Activated CD8-positive, alpha-beta memory T cell treated with anti-CD3 and anti-CD28 coated beads for 1 hour (primary cell): ENCODE measurements at regions not wholly inside any gene's neighbourhood (a gene's known extent, or its start where the extent isn't known, plus 50 kb on each side); places are given as distances from the start of the nearest gene placed in this dataset.

ENCODE experiments used
- DNase-seq, 2 donors: peaks; one replicate each; pipeline ENCODE4 v3.0.0-alpha.2; 2020; ENCODE audit warnings: low read depth in 1 of 2; ENCODE audit errors: extremely low read depth in 1 of 2

GRCh38 chr1:182196897-182197870, 135.7 kb upstream of the ZNF648 start:
- DNase-seq = no peak

GRCh38 chr1:182195733-182196132, 134.2 kb upstream of the ZNF648 start:
- no peak for DNase-seq

GRCh38 chr1:182193908-182194550, 132.5 kb upstream of the ZNF648 start:
- DNase-seq = no peak

GRCh38 chr1:182192966-182193365, 131.5 kb upstream of the ZNF648 start:
- DNase-seq = no peak

GRCh38 chr1:182192215-182192614, 130.7 kb upstream of the ZNF648 start:
- DNase-seq = no peak

GRCh38 chr1:182191381-182192115, 130.0 kb upstream of the ZNF648 start:
- no peak for DNase-seq

- no peak for DNase-seq
These were observed 128.1 kb upstream of the ZNF648 start for GRCh38 chr1:182189535-182190066.

- DNase-seq = no peak
These were observed 125.2 kb upstream of the ZNF648 start for GRCh38 chr1:182186757-182187146.

- no peak for DNase-seq
These were observed 124.6 kb upstream of the ZNF648 start for GRCh38 chr1:182185842-182186756.

- no peak for DNase-seq
These were observed 123.6 kb upstream of the ZNF648 start for GRCh38 chr1:182185136-182185535.

GRCh38 chr1:182183606-182184005, 122.1 kb upstream of the ZNF648 start:
- DNase-seq = no peak

GRCh38 chr1:182182311-182182710, 120.8 kb upstream of the ZNF648 start:
- DNase-seq = no peak

GRCh38 chr1:182181167-182181572, 119.7 kb upstream of the ZNF648 start:
- no peak for DNase-seq

- DNase-seq = no peak
These were observed 113.9 kb upstream of the ZNF648 start for GRCh38 chr1:182175361-182175931.

- DNase-seq = no peak
These were observed 113.0 kb upstream of the ZNF648 start for GRCh38 chr1:182174513-182174855.

- DNase-seq = no peak
These were observed 112.4 kb upstream of the ZNF648 start for GRCh38 chr1:182173808-182174512.

- DNase-seq = no peak
These were observed 111.2 kb upstream of the ZNF648 start for GRCh38 chr1:182172699-182173098.

GRCh38 chr1:182170891-182171461, 109.5 kb upstream of the ZNF648 start:
- no peak for DNase-seq

GRCh38 chr1:182169203-182169602, 107.7 kb upstream of the ZNF648 start:
- no peak for DNase-seq
